ENCODE measurements at regions not wholly inside any gene's neighbourhood (a gene's known extent, or its start where the extent isn't known, plus 50 kb on each side); places are given as distances from the start of the nearest gene placed in this dataset.

- H3K4me3 ChIP-seq (replicated peaks; ENCODE audit: low read depth, low read length), result no peak overlapping the region
- no peaks in the 10 kb centered on the region for H3K27me3 ChIP-seq (replicated peaks; ENCODE audit: control insufficient read depth, insufficient read depth, low read length)
- DNase-seq (ENCODE audit: extremely low read depth, insufficient read length), result no peak
- no peak for TF ChIP-seq CTCF (IDR thresholded peaks at IDR 0.05; ENCODE audit: insufficient read depth, low read length, poor library complexity, severe bottlenecking)
- no peaks in the 10 kb centered on the region for H3K36me3 ChIP-seq (ENCODE audit: control insufficient read depth, insufficient read depth, low read length)
Measured at GRCh38 chr5:167573370-167574127, 717.9 kb upstream of the WWC1 start.

- Histone ChIP-seq H3K4me3 (replicated peaks; ENCODE audit: low read depth, low read length) (no peak overlapping the region), H3K27me3 (replicated peaks; ENCODE audit: control insufficient read depth, insufficient read depth, low read length) (no peaks in the 10 kb centered on the region), H3K36me3 (ENCODE audit: control insufficient read depth, insufficient read depth, low read length) (no peaks in the 10 kb centered on the region)
- no peak for DNase-seq (ENCODE audit: extremely low read depth, insufficient read length)
- TF ChIP-seq CTCF (IDR thresholded peaks at IDR 0.05; ENCODE audit: insufficient read depth, low read length, poor library complexity, severe bottlenecking), result no peak
Measured at GRCh38 chr5:167574464-167574863, 717.0 kb upstream of the WWC1 start.

- H3K27me3 ChIP-seq (replicated peaks; ENCODE audit: control insufficient read depth, insufficient read depth, low read length), result no peaks in the 10 kb centered on the region
- TF ChIP-seq CTCF (IDR thresholded peaks at IDR 0.05; ENCODE audit: insufficient read depth, low read length, poor library complexity, severe bottlenecking), result no peak
- no peaks in the 10 kb centered on the region for H3K36me3 ChIP-seq (ENCODE audit: control insufficient read depth, insufficient read depth, low read length)
- no peak overlapping the region for H3K4me3 ChIP-seq (replicated peaks; ENCODE audit: low read depth, low read length)
- DNase-seq (ENCODE audit: extremely low read depth, insufficient read length), result no peak
Measured at GRCh38 chr5:167575330-167575729, 716.1 kb upstream of the WWC1 start.

- H3K36me3 ChIP-seq (ENCODE audit: control insufficient read depth, insufficient read depth, low read length), result no peaks in the 10 kb centered on the region
- H3K27me3 ChIP-seq (replicated peaks; ENCODE audit: control insufficient read depth, insufficient read depth, low read length), result no peaks in the 10 kb centered on the region
- no peak overlapping the region for H3K4me3 ChIP-seq (replicated peaks; ENCODE audit: low read depth, low read length)
- no peak for DNase-seq (ENCODE audit: extremely low read depth, insufficient read length)
- no peak for TF ChIP-seq CTCF (IDR thresholded peaks at IDR 0.05; ENCODE audit: insufficient read depth, low read length, poor library complexity, severe bottlenecking)
Measured at GRCh38 chr5:167576126-167576525, 715.3 kb upstream of the WWC1 start.

- TF ChIP-seq CTCF (IDR thresholded peaks at IDR 0.05; ENCODE audit: insufficient read depth, low read length, poor library complexity, severe bottlenecking), result no peak
- Histone ChIP-seq H3K36me3 (ENCODE audit: control insufficient read depth, insufficient read depth, low read length) (no peaks in the 10 kb centered on the region), H3K27me3 (replicated peaks; ENCODE audit: control insufficient read depth, insufficient read depth, low read length) (no peaks in the 10 kb centered on the region), H3K4me3 (replicated peaks; ENCODE audit: low read depth, low read length) (no peak overlapping the region)
- no peak for DNase-seq (ENCODE audit: extremely low read depth, insufficient read length)
Measured at GRCh38 chr5:167576897-167577296, 714.5 kb upstream of the WWC1 start.

GRCh38 chr5:167577616-167578015, 713.8 kb upstream of the WWC1 start:
- Histone ChIP-seq H3K27me3 (replicated peaks; ENCODE audit: control insufficient read depth, insufficient read depth, low read length) (no peaks in the 10 kb centered on the region), H3K4me3 (replicated peaks; ENCODE audit: low read depth, low read length) (no peak overlapping the region), H3K36me3 (ENCODE audit: control insufficient read depth, insufficient read depth, low read length) (no peaks in the 10 kb centered on the region)
- TF ChIP-seq CTCF (IDR thresholded peaks at IDR 0.05; ENCODE audit: insufficient read depth, low read length, poor library complexity, severe bottlenecking), result no peak
- DNase-seq (ENCODE audit: extremely low read depth, insufficient read length), result no peak
